NCI-H2227 (cell line): ENCODE measurements at regions not wholly inside any gene's neighbourhood (a gene's known extent, or its start where the extent isn't known, plus 50 kb on each side); places are given as distances from the start of the nearest gene placed in this dataset.

Experiments used
- DNase-seq: peaks from one replicate; lab custom pipeline; 2025; ENCODE audit not compliant: unreplicated experiment; lab: John Stamatoyannopoulos, UW

DNA sequence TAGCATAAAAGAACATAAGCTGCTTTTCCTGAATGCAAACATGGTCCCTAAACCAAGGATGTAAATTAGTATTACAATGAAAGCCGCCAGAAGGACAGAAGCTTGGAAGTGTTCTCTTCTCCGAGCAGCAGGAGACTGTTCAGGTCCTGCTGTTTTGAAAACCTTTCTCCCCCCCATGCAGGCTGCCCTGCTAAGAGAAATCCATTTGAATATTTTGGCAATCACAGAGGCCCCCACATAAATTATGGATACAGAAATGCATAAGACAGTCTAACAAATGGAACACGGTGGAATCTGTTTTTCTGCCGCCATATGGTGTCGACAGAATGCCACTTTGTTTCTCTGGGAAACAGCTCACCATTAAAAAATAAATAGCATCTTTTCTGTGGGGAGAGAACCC lies 600.4 kb upstream of the KLHL29 start:
- DNase-seq: no peak

DNA sequence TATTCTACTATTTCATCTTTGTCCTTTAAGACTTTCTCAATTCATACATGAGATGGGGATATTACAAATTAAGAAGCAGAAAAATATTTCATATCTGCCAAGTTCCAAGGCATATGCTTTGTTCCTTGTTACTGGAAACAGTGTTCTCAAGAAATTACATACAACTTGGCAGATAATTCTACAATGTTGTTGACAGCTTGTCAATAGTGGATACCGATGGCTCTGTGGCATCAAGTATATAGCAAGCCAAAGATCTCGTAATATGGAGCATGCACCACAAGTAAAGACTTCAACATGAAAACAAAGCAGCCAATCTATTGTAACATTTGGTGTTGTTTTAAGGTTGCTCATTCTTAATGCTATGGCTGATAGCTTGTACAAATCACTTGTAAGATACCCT lies 598.2 kb upstream of the KLHL29 start:
- no peak for DNase-seq

DNA sequence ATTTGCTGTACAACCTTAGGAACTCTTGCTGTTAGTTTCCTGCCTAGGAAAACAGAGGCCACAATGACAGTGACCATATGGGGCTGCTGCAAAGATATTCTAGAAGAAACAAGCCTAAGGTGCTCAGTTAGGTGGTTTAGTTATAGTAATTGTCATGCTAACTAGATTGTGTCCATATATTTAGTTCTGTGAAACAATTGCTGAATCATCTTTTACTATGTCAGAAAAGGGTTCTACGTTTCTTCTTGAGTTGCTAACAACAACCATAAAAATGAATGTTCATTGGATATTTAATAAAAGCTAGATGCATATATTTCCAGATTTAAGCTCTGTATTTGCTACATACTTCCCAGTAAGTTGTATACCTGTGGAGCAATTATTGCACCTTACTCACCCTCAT lies 597.2 kb upstream of the KLHL29 start:
- DNase-seq: no peak

DNA sequence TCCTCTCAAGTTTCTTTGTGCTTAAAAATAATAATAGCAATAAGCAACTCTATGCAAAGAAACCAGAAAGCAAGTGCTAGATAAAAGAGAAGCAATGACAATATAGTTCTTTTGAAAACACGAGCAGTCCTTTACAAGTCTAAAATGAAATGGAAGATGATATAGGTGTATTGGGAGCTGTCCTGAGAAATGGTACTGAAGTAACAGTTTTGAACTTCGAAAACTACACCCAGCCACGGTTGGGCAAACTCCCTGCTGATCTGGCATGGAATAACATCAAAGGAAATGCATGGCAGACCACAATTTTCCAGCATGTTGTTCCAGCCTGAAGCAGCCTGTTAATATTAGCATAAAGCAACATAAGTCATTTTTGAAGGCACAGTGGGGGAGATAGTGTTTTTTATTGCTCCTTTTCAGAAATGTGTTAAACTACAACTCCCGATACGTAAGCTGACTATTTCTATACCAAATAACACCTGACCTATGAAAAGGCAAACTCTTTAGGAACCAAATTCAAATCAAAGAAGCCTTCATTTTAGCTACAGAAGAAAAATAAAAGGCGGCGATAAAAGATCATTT lies 596.1 kb upstream of the KLHL29 start:
- no peak for DNase-seq

DNA sequence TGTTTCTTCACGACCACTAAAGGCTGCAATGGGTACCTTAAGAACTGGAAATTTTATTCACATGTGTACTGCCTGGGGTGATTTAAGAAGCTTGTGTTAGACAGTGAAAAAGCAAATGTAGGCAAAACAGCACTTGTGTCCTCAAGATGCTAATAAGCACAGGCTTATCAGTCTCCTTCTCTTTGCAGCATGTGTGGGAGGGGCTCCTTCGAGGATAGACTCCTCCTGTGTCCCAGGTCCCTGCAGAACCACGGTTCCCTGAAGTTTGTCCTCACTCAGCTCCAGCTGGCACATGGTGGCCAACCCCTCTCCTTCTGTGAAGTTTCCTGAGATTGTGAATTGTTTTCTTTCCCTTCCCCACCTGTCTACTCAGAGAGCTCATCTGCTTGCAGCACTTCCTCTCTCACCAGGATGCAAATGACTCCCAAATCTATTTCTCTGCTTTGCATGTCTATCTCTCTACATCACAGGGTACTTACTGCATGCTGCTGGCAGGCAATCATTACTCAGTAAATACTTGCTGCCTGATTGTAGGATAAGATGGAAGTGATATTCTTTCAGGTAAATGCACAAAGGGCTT lies 589.6 kb upstream of the KLHL29 start:
- no peak for DNase-seq

DNA sequence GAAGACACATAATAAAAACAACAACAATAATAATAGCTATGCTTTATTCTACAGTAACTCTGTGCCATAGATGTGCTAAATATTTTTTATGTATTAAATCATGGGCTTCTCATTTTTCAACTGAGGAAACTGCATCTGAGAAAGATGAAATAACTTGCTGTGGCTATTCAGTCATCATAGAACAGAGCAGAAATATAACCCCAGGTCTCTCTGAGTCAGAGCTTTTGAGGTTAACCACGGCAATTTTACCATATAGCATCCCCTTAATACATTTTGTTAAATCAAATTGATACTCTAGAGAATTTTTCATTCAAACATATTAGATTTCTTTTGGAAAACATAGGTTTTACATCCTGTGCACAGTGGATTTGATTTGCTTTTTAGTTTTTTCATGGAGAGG lies 586.6 kb upstream of the KLHL29 start:
- no peak for DNase-seq

DNA sequence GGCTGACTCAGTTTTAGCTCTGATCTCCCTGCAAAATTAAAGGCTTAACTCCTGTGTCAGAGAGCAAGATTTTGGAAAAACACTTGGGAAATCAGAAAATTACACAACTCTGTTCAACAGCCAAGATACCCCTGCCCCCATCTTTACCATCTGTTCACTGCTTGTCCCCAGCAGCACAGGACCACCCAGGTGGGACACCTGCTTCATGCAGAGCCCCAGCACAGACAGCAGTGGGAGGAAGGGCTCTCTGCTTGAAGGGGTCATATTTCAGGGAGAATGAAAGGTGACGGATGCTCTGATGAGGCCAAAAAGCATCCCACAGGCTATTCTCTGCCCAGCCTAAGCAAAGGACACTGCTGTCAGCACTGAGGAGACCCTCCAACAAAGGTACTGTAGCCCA lies 584.6 kb upstream of the KLHL29 start:
- no peak for DNase-seq

DNA sequence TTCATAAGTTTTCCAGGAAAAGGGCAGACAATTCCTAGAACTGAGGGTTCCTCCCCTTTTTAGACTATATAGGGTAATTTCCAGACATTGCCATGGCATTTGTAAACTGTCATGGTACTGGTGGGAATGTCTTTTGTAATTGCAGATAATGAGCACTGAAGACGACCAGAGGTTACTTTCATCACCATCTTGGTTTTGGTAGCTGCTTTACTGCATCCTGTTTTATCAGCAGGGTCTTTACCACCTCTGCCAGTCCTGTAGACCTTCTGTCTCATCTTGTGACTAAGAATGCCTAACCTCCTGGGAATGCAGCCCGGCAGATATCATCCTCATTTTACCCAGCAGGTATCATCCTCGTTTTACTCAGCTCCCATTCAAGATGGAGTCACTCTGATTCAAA lies 583.9 kb upstream of the KLHL29 start:
- DNase-seq: no peak

DNA sequence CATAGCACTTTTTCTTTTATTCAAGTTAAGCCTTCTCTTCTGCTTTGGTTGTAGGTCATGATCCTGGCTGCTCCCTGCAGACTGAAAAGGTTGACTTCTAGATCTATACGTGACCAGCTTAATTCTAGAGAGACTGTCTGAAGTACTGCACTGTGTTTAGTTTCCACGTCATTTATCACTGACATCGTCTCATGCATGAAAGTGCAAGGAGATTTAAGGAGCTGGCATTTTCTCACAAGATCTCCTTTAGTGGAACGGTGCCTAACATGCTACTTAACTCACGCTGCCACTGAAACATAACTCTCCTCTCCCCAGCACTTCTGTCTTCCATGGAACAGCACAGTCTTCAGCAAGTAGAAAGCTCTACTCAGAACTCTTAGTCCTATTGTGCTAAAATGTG lies 583.0 kb upstream of the KLHL29 start:
- no peak for DNase-seq

DNA sequence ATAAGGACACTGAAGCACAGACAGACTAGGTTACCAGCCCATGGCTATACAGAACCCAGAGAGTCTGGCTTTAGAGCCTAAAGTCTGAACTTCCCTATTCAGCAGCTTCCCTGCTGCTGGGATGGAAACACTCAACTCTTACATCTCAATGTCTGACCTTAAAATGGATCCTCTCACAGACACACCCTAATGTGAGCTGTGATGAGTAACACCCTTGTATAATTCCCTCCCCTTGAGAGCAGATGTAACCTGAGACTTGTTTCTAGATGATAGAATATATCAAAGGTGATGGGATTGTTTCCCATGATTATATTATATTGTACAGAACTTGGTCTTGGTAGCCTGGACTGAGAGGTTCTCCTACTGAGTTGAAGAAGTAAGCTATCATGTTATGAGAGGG lies 577.1 kb upstream of the KLHL29 start:
- DNase-seq: no peak

DNA sequence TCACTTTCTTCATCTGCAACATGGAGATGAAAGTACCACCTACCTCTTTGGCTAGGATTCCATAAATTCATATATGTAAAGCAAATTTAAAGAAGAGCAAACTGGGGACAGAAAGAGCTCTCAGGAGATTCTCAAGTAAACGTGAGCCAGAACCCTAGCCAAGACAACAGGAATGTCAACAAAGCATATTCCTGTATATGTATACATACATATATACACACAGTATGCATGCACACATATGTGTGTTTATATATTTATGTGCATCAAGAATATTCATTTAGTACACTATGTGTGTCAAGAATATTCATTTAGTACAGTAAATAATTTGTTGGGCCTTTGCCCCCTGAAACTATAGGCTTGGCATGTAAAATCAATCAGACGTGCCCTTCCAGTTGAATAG lies 574.4 kb upstream of the KLHL29 start:
- no peak for DNase-seq

DNA sequence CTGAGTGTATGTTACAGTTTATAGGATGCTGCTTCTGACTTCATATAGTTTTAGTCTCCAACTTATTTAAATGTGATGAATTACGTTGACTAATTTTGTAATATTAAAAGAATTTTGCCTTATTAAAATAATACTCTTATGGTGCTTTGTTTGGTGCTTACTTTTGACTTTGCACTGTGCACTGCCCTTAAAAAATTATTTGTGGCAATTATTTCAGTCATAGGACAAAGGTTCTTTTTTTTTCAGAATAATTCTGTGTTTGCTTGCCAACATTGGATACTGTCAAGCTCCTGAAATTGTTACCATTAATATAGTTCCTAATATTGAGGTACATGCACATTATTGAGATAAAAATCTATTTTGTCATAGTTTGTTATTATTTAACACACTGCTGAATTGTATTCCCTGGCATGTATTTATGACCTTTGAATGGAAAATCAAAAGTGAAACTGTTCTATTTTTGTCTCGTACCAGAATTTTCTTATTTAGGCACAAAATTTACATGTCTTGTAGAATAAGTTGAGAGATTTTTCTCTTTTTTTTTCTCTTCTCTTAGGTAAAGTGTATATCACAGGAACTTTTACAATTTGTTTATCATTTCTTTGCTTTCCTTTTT lies 572.8 kb upstream of the KLHL29 start:
- DNase-seq: no peak

DNA sequence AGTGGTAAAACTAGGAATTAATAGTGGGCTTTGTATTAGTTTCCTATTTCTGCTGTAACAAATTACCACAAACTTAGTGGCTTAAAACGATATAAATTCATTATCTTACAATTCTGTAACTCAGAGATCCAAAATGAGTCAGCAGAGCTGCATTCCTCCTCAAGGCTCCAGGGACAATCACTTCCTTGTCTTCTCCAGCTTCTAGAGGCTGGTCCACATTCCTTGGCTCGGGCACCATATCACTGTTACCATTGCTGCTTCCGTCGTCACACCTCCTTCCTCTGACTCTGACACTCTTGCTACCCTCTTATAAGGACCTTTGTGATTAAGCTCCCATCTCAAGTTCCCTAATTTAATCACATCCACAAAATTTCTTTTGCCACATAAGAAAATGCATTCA lies 567.8 kb upstream of the KLHL29 start:
- no peak for DNase-seq

DNA sequence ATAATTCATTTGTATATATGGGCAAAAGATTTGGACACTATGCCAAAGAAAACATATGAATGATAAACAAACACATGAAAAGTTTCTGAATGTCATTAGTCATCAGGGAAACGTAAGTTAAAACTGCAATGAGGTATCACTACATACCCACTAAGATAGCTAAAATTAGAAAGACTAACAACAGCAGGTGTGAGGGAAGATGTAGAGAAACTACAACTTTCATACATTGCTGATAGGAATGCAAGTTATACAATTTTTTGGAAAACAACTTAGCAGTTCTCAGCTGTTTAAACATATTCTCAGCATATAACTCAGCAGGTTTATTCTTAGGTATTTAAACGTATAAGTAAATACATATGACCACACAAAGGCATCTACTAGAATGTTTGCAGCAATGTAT lies 563.5 kb upstream of the KLHL29 start:
- DNase-seq: no peak

DNA sequence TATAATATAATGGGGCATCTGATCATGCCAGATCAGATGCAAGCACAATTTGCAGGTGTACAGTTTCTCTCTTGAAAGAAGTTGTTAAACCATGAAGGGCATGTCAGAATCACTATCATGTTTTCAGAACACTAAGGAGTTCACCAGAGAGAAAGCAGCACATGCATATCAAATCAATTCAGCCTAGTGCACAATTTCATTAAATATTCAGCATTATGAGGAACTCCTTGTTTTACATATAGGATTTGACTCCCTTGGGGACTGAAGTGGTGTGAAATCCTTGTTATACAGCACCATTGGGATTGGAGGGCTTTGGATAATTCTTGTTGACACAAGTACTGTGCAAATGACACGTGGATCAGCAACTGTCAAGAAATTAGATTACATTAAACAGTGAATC lies 562.1 kb upstream of the KLHL29 start:
- DNase-seq: no peak

DNA sequence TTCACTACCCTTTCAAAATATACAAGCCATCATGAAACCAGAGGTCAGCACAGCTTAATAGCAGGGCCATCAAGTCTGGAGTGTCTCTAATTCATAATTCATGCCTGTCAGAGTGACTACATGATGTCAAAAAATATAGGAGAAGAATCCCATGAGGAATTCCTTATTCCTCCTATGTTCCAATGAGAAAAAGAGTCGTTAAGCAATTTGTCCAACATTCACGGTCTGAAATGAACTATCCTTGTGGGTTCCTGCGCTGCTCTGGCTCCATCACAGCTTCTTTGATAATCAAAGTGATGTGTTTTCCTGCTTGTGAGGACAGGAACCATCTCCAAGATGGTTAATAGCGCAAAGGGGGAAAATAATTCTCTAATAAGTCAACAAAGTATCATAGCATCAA lies 560.4 kb upstream of the KLHL29 start:
- DNase-seq: no peak

DNA sequence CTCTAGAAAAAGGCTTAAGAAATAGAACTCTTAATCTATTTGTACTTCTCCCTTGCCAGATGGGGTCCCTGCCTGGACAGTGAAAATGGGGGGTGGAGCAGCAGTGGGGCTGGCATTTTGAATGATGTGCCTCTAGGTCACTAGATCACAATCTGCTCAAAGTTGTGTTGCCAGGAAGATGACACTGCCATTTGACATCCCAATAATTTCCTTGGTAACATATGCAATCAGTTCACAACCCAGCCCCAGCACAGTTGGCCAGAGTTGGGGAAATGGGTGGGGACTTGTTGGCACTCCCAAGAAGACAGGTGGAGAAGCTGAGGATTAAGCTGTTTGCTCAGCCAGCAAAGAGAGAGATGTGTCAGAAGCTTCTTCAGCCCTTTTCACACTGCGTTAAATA lies 558.3 kb upstream of the KLHL29 start:
- DNase-seq: no peak

DNA sequence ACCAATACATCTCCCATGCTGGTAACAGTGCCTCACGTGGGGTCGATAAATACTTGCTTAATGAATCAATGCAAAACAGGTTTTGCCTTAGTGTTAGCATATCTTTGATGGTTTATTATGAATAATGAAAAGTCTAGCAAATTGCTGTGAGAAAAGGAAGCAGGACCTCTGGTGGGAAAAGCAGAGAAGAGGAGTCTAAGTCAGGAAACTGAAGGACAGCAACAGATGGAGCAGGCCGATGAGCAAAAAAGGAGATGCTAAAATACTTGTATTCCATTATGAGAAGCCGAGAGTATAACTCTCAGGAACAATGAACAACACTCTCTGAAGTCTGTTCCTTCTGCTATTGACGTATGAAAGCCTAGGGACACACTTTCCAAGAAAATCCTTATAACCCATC lies 555.2 kb upstream of the KLHL29 start:
- DNase-seq: no peak

DNA sequence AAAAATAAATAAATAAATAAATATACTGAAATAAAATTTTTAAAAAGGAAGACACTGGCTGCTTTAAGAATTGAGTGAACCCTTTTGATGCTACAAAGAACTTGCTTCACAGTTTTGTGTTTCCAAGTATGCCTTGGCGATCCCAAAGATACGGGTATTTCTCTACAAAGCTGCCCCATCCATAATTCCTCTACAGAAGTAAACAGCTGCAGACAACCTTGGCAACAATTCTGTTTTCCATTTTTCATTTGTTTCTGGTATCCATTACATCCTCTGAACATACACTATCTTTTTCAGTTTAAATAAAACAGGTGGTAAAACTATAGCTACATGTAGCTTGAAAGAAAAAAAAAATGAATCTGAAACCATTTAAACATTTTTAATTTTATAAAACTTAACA lies 552.8 kb upstream of the KLHL29 start:
- DNase-seq: no peak

DNA sequence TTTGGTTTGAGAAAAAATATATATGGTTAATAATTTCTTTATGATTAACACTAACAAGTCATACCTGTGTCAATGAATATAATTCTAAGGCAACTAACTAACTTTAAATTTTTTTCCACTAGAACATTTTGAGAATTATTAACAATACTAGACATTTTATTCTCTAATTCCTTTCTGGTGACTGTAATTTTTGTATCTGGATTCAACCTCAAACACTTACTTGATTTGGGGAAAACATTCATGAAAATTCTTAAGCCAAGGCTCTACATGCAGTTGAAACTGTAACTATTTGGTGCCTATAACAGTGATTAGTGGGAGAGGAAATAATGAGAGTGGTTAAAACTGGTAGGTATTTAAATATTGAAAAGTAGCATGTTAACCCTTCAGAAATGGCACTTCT lies 546.5 kb upstream of the KLHL29 start:
- no peak for DNase-seq

DNA sequence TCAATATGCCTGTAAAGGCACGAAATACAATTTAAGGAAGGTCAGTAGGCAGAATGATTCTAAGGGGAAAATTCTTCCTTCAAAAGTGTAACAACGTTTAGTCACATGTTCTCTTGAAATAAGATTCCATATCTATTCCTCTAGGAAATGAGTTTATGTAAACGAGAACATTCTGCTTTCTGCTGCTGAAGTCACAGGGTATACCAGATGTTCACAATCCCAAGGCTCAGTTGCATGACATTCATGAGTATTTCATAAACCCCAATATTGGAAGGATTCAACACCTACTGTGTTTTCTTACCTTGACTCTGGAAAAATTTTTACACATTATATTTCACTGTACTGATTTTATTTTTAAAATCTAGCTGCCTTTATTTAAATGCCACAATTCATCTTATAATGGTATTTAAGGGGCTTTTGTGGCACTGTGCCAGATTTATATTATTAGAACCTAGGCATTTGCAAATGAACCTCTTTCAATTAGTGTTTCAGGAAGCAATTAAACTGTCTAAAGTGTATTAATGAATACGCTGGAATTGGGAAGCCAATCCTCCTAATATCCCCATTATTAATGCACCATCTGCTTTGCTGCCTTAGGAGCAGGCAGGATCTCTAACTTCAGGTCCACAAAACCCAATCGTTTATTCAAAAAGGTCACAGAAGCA lies 542.6 kb upstream of the KLHL29 start:
- DNase-seq: no peak

DNA sequence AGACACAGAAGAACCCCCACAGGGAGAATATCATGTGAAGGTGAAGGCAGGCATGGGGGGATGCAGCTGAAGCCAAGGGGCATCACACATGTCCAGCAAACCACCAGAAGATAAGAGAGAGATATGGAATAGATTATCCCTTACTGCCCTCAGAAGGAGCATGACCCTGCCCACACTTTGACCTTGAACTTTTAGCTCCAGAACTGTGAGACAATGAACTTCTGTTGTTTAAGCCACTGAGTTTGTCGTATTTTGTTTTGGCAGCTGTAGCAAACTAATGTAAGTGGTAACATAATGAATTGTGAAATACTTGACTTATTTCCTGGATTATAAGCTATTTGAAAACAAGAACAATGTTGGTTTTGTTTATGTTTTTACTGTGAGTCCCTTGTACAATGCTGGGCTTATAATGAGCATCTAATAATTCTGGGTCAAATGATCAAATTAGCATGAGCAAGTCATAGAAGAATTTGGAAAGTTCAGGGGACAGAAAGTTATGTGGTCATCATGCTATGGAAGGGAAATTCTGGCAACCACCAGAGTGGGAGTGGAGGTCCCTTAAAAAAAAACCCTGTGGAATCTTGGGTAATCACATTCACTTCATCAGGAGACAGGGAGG lies 541.0 kb upstream of the KLHL29 start:
- DNase-seq: no peak
